Neural progenitor cell (in vitro differentiated cells): ENCODE measurements at regions not wholly inside any gene's neighbourhood (a gene's known extent, or its start where the extent isn't known, plus 50 kb on each side); places are given as distances from the start of the nearest gene placed in this dataset.

Experiments
- CTCF ChIP-seq: fragments of 200-600 bp; sonication (generic); IDR thresholded peaks from 2 replicates; pipeline ENCODE4 v1.5.1; 2017; ENCODE audit warnings: antibody characterized with exemption, mild to moderate bottlenecking
- EZH2 ChIP-seq: fragments of 200-600 bp; sonication (generic); IDR thresholded peaks from 2 replicates; pipeline ENCODE4 v1.6.1; 2017; ENCODE audit warnings: antibody characterized with exemption, mild to moderate bottlenecking, moderate library complexity

GRCh38 chr15:61444585-61444984, 215.5 kb upstream of the RORA start:
- TF ChIP-seq EZH2 (no peak), CTCF (no peak)
